Esophagus squamous epithelium (tissue), 5 donors: ENCODE measurements at regions not wholly inside any gene's neighbourhood (a gene's known extent, or its start where the extent isn't known, plus 50 kb on each side); places are given as distances from the start of the nearest gene placed in this dataset.

Source experiments
- DNase-seq: peaks from one replicate; lab custom pipeline; 2025; lab: John Stamatoyannopoulos, UW
- H3K27ac ChIP-seq, 4 donors: fragments of 200-600 bp; sonication (generic); one replicate each; pipeline ENCODE4 v1.5.1; 2016 to 2019; ENCODE audit warnings: mild to moderate bottlenecking in 1 of 4
- H3K27me3 ChIP-seq, 4 donors: fragments of 200-600 bp; sonication (generic); 1 replicate in 3 of 4; 2 replicates in 1 of 4; pipeline versions ENCODE4 v1.5.1 to v1.6.0; 2017 to 2021; ENCODE audit warnings: antibody characterized with exemption in 1 of 4
- H3K36me3 ChIP-seq, 3 donors: fragments of 200-600 bp; sonication (generic); one replicate each; pipeline ENCODE4 v1.5.1; 2016 to 2019
- H3K4me1 ChIP-seq, 3 donors: fragments of 200-600 bp; sonication (generic); one replicate each; pipeline ENCODE4 v1.5.1; 2017 to 2019
- H3K4me3 ChIP-seq, 4 donors: fragments of 200-600 bp; sonication (generic); 1 replicate in 3 of 4; 2 replicates in 1 of 4; pipeline ENCODE4 v1.5.1; 2016 to 2019; ENCODE audit warnings: mild to moderate bottlenecking in 2 of 4, moderate library complexity in 1 of 4
- H3K9me3 ChIP-seq, 3 donors: fragments of 200-600 bp; sonication (generic); one replicate each; pipeline ENCODE4 v1.5.1; 2016 to 2019
- CTCF ChIP-seq, 6 experiments: fragments of 450-650 bp in 4 of 6; fragments of 200-600 bp in 2 of 6; sonication (generic) in 2 of 6; IDR thresholded peaks; one replicate each; pipeline ENCODE4 v1.5.1; 2016 to 2019; ENCODE audit warnings: antibody characterized with exemption in 6 of 6, mild to moderate bottlenecking in 4 of 6, moderate library complexity in 4 of 6
- POLR2A ChIP-seq, 4 donors: fragments of 450-650 bp; IDR thresholded peaks; one replicate each; pipeline ENCODE4 v1.6.1; 2017; ENCODE audit warnings: antibody characterized with exemption in 4 of 4, mild to moderate bottlenecking in 4 of 4, moderate library complexity in 3 of 4
- WGBS, 2 donors: methylation state at CpG; one replicate each; pipeline ENCODE4 v1.1.5; 2018; 5-methylcytosine and 5-hydroxymethylcytosine counted together
- intact Hi-C: fragments of 100-400 bp; cut with DNase I; formaldehyde crosslinking; loops from one replicate; pipeline ENCODE4 v1.15.0; 2022
- donor health status: DM: yes; HTN: yes; CAD: no.

- Histone ChIP-seq H3K36me3 (no peaks in the 10 kb centered on the region), H3K4me1 (no peaks in the 10 kb centered on the region), H3K9me3 (no peaks in the 10 kb centered on the region), H3K27ac (no peak overlapping the region), H3K4me3 (no peak overlapping the region), H3K27me3 (no peaks in the 10 kb centered on the region)
- 26 to 29% methylated on average over 1 of the region's 1 CpG for WGBS, 2 donors
- intact Hi-C loops: no loop called here
- no peak for TF ChIP-seq CTCF (IDR thresholded peaks at IDR 0.05)
- TF ChIP-seq POLR2A (IDR thresholded peaks at IDR 0.05): no peak
- DNase-seq: no peak
Measured at GRCh38 chr3:166453478-166453877, 616.3 kb upstream of the BCHE start.

GRCh38 chr3:166451997-166452396, 614.8 kb upstream of the BCHE start:
- Histone ChIP-seq H3K36me3 (no peaks in the 10 kb centered on the region), H3K4me3 (no peak overlapping the region), H3K27me3 (no peaks in the 10 kb centered on the region), H3K27ac (no peak overlapping the region), H3K9me3 (no peaks in the 10 kb centered on the region), H3K4me1 (no peaks in the 10 kb centered on the region)
- no peak for DNase-seq
- intact Hi-C loops: no loop called here
- TF ChIP-seq CTCF (IDR thresholded peaks at IDR 0.05): no peak
- TF ChIP-seq POLR2A (IDR thresholded peaks at IDR 0.05): no peak
- whole genome bisulfite sequencing, 2 donors: 31 to 41% methylated on average over 1 of the region's 1 CpG

- Histone ChIP-seq H3K4me1 (peaks cover 0 to 24% (median 4%) of the 10 kb centered on the region in 3 donors), H3K27ac (no peak overlapping the region), H3K36me3 (no peaks in the 10 kb centered on the region), H3K27me3 (no peaks in the 10 kb centered on the region), H3K9me3 (no peaks in the 10 kb centered on the region), H3K4me3 (no peak overlapping the region)
- TF ChIP-seq CTCF (IDR thresholded peaks at IDR 0.05) (no peak), POLR2A (IDR thresholded peaks at IDR 0.05) (no peak)
- intact Hi-C loops: no loop called here
- no peak for DNase-seq
- 49 to 56% methylated on average over 3 of the region's 3 CpGs for WGBS, 2 donors
Measured at GRCh38 chr3:166447513-166447912, 610.3 kb upstream of the BCHE start.

- TF ChIP-seq CTCF (IDR thresholded peaks at IDR 0.05) (no peak), POLR2A (IDR thresholded peaks at IDR 0.05) (no peak)
- Histone ChIP-seq H3K4me1 (peaks cover 0 to 24% (median 4%) of the 10 kb centered on the region in 3 donors), H3K4me3 (no peak overlapping the region), H3K36me3 (no peaks in the 10 kb centered on the region), H3K9me3 (no peaks in the 10 kb centered on the region), H3K27me3 (no peaks in the 10 kb centered on the region), H3K27ac (no peak overlapping the region)
- no peak for DNase-seq
- 42 to 44% methylated on average over 3 of the region's 3 CpGs for WGBS, 2 donors
- intact Hi-C loops: no loop called here
Measured at GRCh38 chr3:166446986-166447385, 609.8 kb upstream of the BCHE start.

- Histone ChIP-seq H3K36me3 (no peaks in the 10 kb centered on the region), H3K9me3 (no peaks in the 10 kb centered on the region), H3K4me3 (no peak overlapping the region), H3K27me3 (no peaks in the 10 kb centered on the region), H3K27ac (no peak overlapping the region), H3K4me1 (peaks cover 0 to 24% (median 4%) of the 10 kb centered on the region in 3 donors)
- intact Hi-C loops: no loop called here
- DNase-seq: no peak
- TF ChIP-seq CTCF (IDR thresholded peaks at IDR 0.05): no peak
- no peak for TF ChIP-seq POLR2A (IDR thresholded peaks at IDR 0.05)
Measured at GRCh38 chr3:166446291-166446690, 609.1 kb upstream of the BCHE start.
